ENCODE measurements at regions not wholly inside any gene's neighbourhood (a gene's known extent, or its start where the extent isn't known, plus 50 kb on each side); places are given as distances from the start of the nearest gene placed in this dataset.

DNA sequence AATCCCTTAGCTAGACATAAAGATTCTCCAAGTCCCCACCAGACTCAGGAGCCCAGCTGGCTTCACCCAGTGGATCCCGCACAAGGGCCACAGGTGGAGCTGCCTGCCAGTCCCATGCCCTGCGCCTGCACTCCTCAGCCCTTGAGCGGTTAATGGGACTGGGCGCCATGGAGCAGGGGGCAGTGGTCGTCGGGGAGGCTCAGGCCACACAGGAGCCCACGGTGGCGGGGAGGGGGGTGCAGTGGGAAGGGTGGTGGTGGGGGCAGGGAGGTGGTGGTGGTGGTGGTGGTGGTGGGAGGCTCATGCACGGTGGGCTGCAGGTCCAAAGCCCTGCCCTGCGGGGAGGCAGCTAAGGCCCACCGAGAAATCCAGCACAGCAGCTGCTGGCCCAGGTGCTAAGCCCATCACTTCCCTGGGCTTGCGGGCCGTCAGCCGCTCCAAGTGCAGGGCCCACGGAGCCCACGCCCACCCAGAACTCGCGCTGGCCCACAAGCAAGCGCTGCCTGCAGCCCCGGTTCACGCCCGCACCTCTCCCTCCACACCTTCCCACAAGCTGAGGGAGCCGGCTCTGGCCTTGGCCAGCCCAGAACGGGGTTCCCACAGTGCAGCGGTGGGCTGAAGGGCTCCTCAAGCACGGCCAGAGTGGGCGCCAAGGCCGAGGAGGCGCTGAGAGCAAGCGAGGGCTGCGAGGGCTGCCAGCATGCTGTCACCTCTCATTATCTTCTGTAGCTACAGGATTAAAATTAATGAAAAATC is 732.5 kb upstream of the POM121L12 start:
- TF ChIP-seq TAF1 (IDR thresholded peaks at IDR 0.05; ENCODE audit: low read depth) (no peak), RAD21 (IDR thresholded peaks at IDR 0.05; ENCODE audit: low read depth) (no peak), TCF12 (IDR thresholded peaks at IDR 0.05; ENCODE audit: low read depth) (no peak), TEAD4 (IDR thresholded peaks at IDR 0.05) (no peak), EGR1 (IDR thresholded peaks at IDR 0.05) (no peak), NFIC (IDR thresholded peaks at IDR 0.05) (no peak), ZBTB7A (IDR thresholded peaks at IDR 0.05; ENCODE audit: low read depth) (no peak), FOXM1 (IDR thresholded peaks at IDR 0.05; ENCODE audit: borderline replicate concordance, low read depth) (no peak), CREB1 (IDR thresholded peaks at IDR 0.05; ENCODE audit: low read depth) (no peak)
- TF ChIP-seq, protein P1, sequence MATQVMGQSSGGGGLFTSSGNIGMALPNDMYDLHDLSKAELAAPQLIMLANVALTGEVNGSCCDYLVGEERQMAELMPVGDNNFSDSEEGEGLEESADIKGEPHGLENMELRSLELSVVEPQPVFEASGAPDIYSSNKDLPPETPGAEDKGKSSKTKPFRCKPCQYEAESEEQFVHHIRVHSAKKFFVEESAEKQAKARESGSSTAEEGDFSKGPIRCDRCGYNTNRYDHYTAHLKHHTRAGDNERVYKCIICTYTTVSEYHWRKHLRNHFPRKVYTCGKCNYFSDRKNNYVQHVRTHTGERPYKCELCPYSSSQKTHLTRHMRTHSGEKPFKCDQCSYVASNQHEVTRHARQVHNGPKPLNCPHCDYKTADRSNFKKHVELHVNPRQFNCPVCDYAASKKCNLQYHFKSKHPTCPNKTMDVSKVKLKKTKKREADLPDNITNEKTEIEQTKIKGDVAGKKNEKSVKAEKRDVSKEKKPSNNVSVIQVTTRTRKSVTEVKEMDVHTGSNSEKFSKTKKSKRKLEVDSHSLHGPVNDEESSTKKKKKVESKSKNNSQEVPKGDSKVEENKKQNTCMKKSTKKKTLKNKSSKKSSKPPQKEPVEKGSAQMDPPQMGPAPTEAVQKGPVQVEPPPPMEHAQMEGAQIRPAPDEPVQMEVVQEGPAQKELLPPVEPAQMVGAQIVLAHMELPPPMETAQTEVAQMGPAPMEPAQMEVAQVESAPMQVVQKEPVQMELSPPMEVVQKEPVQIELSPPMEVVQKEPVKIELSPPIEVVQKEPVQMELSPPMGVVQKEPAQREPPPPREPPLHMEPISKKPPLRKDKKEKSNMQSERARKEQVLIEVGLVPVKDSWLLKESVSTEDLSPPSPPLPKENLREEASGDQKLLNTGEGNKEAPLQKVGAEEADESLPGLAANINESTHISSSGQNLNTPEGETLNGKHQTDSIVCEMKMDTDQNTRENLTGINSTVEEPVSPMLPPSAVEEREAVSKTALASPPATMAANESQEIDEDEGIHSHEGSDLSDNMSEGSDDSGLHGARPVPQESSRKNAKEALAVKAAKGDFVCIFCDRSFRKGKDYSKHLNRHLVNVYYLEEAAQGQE (IDR thresholded peaks at IDR 0.05; ENCODE audit: low read depth) = no peak
- TF ChIP-seq, protein P2, sequence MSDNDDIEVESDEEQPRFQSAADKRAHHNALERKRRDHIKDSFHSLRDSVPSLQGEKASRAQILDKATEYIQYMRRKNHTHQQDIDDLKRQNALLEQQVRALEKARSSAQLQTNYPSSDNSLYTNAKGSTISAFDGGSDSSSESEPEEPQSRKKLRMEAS (IDR thresholded peaks at IDR 0.05) = no peak
- TF ChIP-seq, protein P3, sequence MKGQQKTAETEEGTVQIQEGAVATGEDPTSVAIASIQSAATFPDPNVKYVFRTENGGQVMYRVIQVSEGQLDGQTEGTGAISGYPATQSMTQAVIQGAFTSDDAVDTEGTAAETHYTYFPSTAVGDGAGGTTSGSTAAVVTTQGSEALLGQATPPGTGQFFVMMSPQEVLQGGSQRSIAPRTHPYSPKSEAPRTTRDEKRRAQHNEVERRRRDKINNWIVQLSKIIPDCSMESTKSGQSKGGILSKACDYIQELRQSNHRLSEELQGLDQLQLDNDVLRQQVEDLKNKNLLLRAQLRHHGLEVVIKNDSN (IDR thresholded peaks at IDR 0.05) = no peak

DNA sequence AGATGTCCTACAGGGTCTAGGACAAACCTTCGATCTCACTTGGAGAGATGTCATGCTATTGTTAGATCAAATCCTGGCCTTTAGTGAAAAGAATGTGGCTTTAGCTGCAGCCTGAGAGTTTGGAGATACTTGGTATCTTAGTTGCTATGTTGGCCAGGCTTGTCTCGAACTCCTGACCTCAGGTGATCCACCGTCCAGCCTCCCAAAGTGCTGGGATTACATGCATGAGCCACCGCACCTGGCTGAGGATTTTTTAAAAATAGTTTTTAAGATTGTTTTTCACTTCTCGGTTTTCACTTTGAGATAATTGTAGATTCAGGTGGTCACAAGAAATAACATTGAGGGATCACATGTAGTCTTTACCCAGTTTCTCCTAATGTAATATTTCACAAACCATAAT is 738.3 kb upstream of the POM121L12 start:
- TF ChIP-seq TAF1 (IDR thresholded peaks at IDR 0.05; ENCODE audit: low read depth) (no peak), EGR1 (IDR thresholded peaks at IDR 0.05) (no peak), CEBPB (IDR thresholded peaks at IDR 0.05) (no peak), TEAD4 (IDR thresholded peaks at IDR 0.05) (no peak), NFIC (IDR thresholded peaks at IDR 0.05) (no peak), TCF12 (IDR thresholded peaks at IDR 0.05; ENCODE audit: low read depth) (no peak), EP300 (IDR thresholded peaks at IDR 0.05; ENCODE audit: borderline replicate concordance) (no peak), YY1 (IDR thresholded peaks at IDR 0.05; ENCODE audit: low read depth) (no peak), CREB1 (IDR thresholded peaks at IDR 0.05; ENCODE audit: low read depth) (no peak), ZBTB7A (IDR thresholded peaks at IDR 0.05; ENCODE audit: low read depth) (no peak), RAD21 (IDR thresholded peaks at IDR 0.05; ENCODE audit: low read depth) (no peak), FOXM1 (IDR thresholded peaks at IDR 0.05; ENCODE audit: borderline replicate concordance, low read depth) (no peak)
- TF ChIP-seq, protein P3 (IDR thresholded peaks at IDR 0.05) = no peak
- TF ChIP-seq, protein P1 (IDR thresholded peaks at IDR 0.05; ENCODE audit: low read depth) = no peak
- TF ChIP-seq, protein P2 (IDR thresholded peaks at IDR 0.05) = no peak

DNA sequence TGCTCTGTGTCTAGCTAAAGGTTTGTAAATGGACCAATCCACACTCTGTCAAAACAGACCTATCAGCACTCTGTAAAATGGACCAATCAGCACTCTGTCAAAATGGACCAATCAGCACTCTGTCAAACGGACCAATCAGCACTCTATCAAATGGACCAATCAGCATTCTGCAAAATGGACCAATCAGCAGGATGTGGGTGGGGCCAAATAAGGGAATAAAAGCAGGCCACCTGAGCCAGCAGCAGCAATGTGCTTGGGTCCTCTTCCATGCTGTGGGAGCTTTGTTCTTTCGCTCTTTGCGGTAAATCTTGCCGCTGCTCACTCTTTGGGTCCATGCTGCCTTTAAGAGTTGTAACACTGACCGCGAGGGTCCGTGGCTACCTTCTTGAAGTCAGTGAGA is 740.5 kb upstream of the POM121L12 start:
- TF ChIP-seq, protein P2 (IDR thresholded peaks at IDR 0.05) = no peak
- TF ChIP-seq CREB1 (IDR thresholded peaks at IDR 0.05; ENCODE audit: low read depth) (no peak), CEBPB (IDR thresholded peaks at IDR 0.05) (no peak), TEAD4 (IDR thresholded peaks at IDR 0.05) (no peak), TCF12 (IDR thresholded peaks at IDR 0.05; ENCODE audit: low read depth) (no peak), FOXM1 (IDR thresholded peaks at IDR 0.05; ENCODE audit: borderline replicate concordance, low read depth) (no peak), TAF1 (IDR thresholded peaks at IDR 0.05; ENCODE audit: low read depth) (no peak), YY1 (IDR thresholded peaks at IDR 0.05; ENCODE audit: low read depth) (no peak), NFIC (IDR thresholded peaks at IDR 0.05) (no peak), EGR1 (IDR thresholded peaks at IDR 0.05) (no peak), EP300 (IDR thresholded peaks at IDR 0.05; ENCODE audit: borderline replicate concordance) (no peak)
- TF ChIP-seq, protein P3 (IDR thresholded peaks at IDR 0.05) = no peak

DNA sequence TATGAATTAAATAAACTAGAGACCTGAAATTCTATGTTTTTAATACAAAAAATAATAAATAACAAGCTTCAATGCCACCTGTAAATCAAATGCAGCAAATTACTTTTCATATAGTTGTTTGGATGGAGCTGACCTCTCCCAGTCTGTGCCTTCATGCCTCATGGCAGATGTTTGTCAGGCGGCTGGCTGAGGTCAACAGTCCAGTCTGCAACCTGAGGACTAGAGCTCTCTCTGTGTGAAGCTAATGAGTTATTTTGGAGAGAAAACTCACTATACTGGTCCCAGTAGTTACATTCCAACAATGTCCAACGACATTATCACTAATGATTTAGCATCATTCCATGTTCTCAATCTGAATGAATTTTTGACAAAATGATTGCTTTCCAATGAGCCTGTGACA is 746.2 kb upstream of the POM121L12 start:
- TF ChIP-seq RAD21 (IDR thresholded peaks at IDR 0.05; ENCODE audit: low read depth) (no peak), TEAD4 (IDR thresholded peaks at IDR 0.05) (no peak), TCF12 (IDR thresholded peaks at IDR 0.05; ENCODE audit: low read depth) (no peak), ZBTB7A (IDR thresholded peaks at IDR 0.05; ENCODE audit: low read depth) (no peak), EGR1 (IDR thresholded peaks at IDR 0.05) (no peak), CREB1 (IDR thresholded peaks at IDR 0.05; ENCODE audit: low read depth) (no peak)
- TF ChIP-seq, protein P3 (IDR thresholded peaks at IDR 0.05) = no peak
- TF ChIP-seq, protein P2 (IDR thresholded peaks at IDR 0.05) = no peak

Data from Ishikawa (cell line).